Skin epidermis (tissue), 12 donors: ENCODE measurements at regions not wholly inside any gene's neighbourhood (a gene's known extent, or its start where the extent isn't known, plus 50 kb on each side); places are given as distances from the start of the nearest gene placed in this dataset.

Experiments
- H3K27ac ChIP-seq, 21 experiments: fragments of 200-600 bp; sonication (generic) in 11 of 21; one replicate each; pipeline ENCODE4 v1.5.0; 2020; ENCODE audit warnings: mild to moderate bottlenecking in 3 of 21, inconsistent platforms in 2 of 21, moderate library complexity in 2 of 21
- H3K4me3 ChIP-seq, 7 experiments: fragments of 200-600 bp; sonication (generic) in 2 of 7; one replicate each; pipeline ENCODE4 v1.5.0; 2020; ENCODE audit warnings: inconsistent platforms in 2 of 7, mild to moderate bottlenecking in 2 of 7, moderate library complexity in 1 of 7

GRCh38 chr21:31397515-31397926 is 53.5 kb upstream of the TIAM1 start:
- no peak overlapping the region for H3K4me3 ChIP-seq
- no peak overlapping the region for H3K27ac ChIP-seq

DNA sequence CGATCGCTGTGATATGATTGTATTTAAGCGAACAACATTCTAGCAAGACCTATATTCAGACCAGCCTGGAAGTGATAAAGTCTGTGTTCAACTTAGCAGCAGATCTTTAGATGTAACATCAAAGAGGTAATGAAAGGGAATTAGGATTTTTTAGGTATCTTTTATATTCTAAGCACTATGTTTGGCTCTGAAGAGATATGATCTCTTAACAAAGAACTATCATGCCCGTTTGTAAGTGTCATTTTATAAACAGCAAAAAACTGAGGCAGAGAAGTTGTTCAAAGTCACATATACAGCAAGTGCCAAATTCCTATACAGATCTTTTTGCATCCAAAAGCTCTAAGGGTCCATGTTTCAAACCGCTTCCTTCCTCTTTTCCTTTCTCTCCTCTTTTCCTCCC is 53.0 kb upstream of the TIAM1 start:
- H3K4me3 ChIP-seq, result no peak overlapping the region
- no peak overlapping the region for H3K27ac ChIP-seq

- H3K27ac ChIP-seq, result no peak overlapping the region
- no peak overlapping the region for H3K4me3 ChIP-seq
Observed at GRCh38 chr21:31396399-31396798, 52.3 kb upstream of the TIAM1 start.

DNA sequence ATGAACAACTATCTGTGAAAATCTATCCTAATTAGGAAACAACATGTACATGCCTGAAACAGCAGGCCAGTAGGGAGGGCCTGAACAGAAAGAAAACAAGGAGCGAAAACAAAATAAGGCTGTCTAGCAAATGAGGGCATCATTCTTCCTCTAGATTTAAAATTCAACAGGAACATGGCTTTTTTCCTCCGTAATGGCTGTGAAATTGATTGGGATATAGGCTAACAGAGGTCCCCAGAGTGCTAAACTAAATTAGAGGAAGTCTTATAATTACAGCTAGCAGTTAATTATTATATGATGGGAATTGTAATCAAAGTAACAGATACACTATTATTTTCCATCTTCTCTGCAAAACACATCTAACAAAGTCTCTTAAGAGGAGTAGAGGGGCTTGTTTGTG is 51.7 kb upstream of the TIAM1 start:
- Histone ChIP-seq H3K4me3 (no peak overlapping the region), H3K27ac (no peak overlapping the region)

- no peak overlapping the region for H3K27ac ChIP-seq
- H3K4me3 ChIP-seq, result no peak overlapping the region
Observed at GRCh38 chr21:31395268-31395667, 51.2 kb upstream of the TIAM1 start.

- H3K4me3 ChIP-seq, result no peak overlapping the region
- H3K27ac ChIP-seq, result no peak overlapping the region
Observed at GRCh38 chr21:31394309-31394708, 50.2 kb upstream of the TIAM1 start.
